Inflammatory macrophage treated with lipopolysaccharide for 4 hours (primary cell): ENCODE measurements at regions not wholly inside any gene's neighbourhood (a gene's known extent, or its start where the extent isn't known, plus 50 kb on each side); places are given as distances from the start of the nearest gene placed in this dataset.
"Not testable (repeated sequence)": the region's sequence is repeated elsewhere in the genome, so short reads cannot be mapped to it uniquely, and the experiment has no call there.

Experiments
- DNase-seq: peaks from one replicate; pipeline ENCODE4 v3.0.0-alpha.2; 2020

- DNase-seq = no peak
Observed at GRCh38 chr5:124796495-124796894, 50.1 kb upstream of the ZNF608 start.

GRCh38 chr5:124797665-124798087 is 51.2 kb upstream of the ZNF608 start:
- DNase-seq = no peak

GRCh38 chr5:124798890-124799289 is 52.5 kb upstream of the ZNF608 start:
- no peak for DNase-seq

- no peak for DNase-seq
Observed at GRCh38 chr5:124801551-124801950, 55.1 kb upstream of the ZNF608 start.

- no peak for DNase-seq
Observed at GRCh38 chr5:124803617-124804323, 57.3 kb upstream of the ZNF608 start.

- no peak for DNase-seq
Observed at GRCh38 chr5:124806026-124806372, 59.6 kb upstream of the ZNF608 start.

- no peak for DNase-seq
Observed at GRCh38 chr5:124806373-124807077, 60.1 kb upstream of the ZNF608 start.

GRCh38 chr5:124808842-124809268 is 62.4 kb upstream of the ZNF608 start:
- DNase-seq = no peak

- DNase-seq = no peak
Observed at GRCh38 chr5:124810396-124811006, 64.1 kb upstream of the ZNF608 start.

- DNase-seq = no peak
Observed at GRCh38 chr5:124812771-124813358, 66.4 kb upstream of the ZNF608 start.

GRCh38 chr5:124816381-124816780 is 69.9 kb upstream of the ZNF608 start:
- no peak for DNase-seq

GRCh38 chr5:124819201-124819600 is 72.8 kb upstream of the ZNF608 start:
- no peak for DNase-seq

- no peak for DNase-seq
Observed at GRCh38 chr5:124822647-124823046, 76.2 kb upstream of the ZNF608 start.

GRCh38 chr5:124823380-124823779 is 76.9 kb upstream of the ZNF608 start:
- no peak for DNase-seq

- no peak for DNase-seq
Observed at GRCh38 chr5:124824637-124825158, 78.3 kb upstream of the ZNF608 start.

- DNase-seq = no peak
Observed at GRCh38 chr5:124825250-124825982, 79.0 kb upstream of the ZNF608 start.

GRCh38 chr5:124825983-124826337 is 79.5 kb upstream of the ZNF608 start:
- DNase-seq = no peak

- no peak for DNase-seq
Observed at GRCh38 chr5:124828731-124829234, 82.3 kb upstream of the ZNF608 start.

- DNase-seq = no peak
Observed at GRCh38 chr5:124831687-124832240, 85.3 kb upstream of the ZNF608 start.

GRCh38 chr5:124832510-124832909 is 86.1 kb upstream of the ZNF608 start:
- DNase-seq = no peak

GRCh38 chr5:124836314-124836713 is 89.9 kb upstream of the ZNF608 start:
- not testable (repeated sequence) for DNase-seq

- no peak for DNase-seq
Observed at GRCh38 chr5:124839371-124839998, 93.0 kb upstream of the ZNF608 start.
